ENCODE measurements at regions not wholly inside any gene's neighbourhood (a gene's known extent, or its start where the extent isn't known, plus 50 kb on each side); places are given as distances from the start of the nearest gene placed in this dataset.
"Not testable (repeated sequence)": the region's sequence is repeated elsewhere in the genome, so short reads cannot be mapped to it uniquely, and the experiment has no call there.

DNA sequence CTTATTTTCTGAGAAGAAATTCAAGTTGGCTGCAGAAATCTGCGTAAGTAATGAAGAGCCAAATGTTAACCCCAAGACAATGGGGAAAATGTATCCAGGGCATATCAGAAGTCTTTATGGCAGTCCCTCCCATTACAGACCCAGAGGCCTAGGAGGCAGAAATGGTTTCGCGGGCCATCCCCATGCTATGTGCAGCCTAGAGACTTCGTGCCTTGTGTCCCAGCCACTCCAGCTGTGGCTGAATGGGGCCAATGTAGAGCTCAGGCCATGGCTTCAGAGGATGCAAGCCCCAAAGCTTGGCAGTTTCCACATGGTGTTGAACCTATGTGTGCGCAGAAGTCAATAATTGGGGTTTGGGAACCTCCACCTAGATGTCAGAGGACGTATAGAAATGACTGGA is 131.9 kb downstream of the GPR37 start:
- DNase-seq, result no peak

DNA sequence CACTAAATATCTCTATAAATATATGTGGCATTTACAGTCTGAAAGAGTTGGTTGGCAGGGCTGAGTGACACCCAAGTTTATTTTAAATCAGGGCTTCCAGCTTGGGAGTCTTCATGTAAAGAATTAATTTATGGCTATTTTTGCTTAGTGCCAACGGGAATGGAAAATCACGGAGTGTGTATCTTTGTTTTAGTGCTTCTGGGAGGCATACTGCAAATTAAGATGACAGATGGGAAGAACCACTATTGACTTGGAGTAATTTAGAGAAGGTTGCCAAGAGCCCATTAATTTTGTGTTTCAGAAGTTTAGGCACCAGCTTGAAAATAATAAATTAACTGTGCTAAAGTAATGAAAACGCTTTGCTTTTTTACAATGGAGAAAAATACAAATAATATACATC is 135.2 kb downstream of the GPR37 start:
- no peak for DNase-seq

DNA sequence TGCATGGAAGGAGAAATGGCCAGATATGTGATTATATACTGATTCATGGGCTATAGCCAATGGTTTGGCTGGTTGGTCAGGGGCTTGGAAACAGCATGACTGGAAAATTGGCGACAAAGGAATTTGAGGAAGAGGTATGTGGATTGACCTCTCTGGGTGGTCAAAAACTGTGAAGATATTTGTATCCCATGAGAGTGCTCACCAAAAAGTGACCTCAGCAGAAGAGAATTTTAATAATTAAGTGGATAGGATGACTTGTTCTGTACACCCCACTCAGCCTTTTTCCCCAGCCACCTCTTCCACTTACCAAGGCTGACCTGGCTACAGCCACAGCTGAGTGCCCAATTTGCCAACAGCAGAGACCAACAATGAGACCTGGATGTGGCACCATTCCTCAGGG is 146.7 kb downstream of the GPR37 start:
- DNase-seq, result no peak

DNA sequence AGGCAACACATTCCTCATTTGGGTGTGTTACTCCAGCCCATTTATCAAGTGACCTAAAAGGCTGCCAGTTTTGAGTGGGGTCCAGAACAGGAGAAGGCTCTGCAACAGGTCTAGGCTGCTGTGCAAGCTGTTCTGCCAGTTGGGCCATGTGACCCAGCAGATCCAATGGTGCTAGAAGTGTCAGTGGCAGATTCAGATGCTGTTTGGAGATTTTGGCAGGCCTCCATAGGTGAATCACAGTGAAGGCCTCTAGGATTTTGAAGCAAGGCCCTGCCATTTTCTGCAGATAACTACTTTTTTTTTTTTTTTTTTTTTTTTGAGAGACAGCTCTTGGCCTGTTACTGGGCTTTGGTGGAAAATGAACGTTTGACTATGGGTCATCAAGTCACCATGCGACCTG is 147.5 kb downstream of the GPR37 start:
- DNase-seq, result not testable (repeated sequence)

DNA sequence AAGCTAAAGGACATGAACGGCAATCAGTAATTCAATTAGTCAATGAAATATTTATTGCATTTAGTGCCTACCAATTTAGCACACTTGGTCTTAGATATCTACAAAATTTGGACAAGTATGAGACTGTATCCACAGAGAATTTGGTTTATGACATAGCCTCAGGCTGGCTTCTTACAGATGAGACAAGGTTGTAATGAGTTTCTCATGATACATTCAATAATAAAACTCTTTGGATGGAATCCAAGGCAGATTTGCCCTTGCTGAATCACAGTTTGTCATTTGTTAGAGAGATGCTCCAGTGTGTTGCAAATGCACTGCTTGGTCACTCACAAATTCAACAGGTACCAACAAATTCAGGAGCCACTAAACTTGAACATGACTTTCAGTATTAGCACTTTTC is 162.5 kb downstream of the GPR37 start:
- DNase-seq, result no peak

DNA sequence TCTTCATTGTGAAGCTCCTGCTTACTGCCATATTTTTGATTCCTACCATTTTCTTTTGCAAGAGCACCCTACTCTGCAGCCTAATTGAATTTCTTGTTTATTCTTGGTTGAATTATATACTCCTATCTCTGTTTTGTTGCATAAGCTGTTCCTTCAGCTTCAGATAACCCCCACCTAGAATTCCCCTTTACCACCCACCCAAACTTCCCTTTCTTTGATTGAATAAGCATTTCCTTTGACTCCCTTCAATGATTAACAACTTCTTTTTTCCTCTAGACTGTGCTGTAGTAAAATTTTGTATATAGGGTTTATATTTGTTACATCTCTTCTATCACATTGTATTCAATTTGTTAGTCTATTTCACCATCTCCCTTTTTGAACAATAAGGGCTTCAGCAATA is 168.1 kb downstream of the GPR37 start:
- no peak for DNase-seq

DNA sequence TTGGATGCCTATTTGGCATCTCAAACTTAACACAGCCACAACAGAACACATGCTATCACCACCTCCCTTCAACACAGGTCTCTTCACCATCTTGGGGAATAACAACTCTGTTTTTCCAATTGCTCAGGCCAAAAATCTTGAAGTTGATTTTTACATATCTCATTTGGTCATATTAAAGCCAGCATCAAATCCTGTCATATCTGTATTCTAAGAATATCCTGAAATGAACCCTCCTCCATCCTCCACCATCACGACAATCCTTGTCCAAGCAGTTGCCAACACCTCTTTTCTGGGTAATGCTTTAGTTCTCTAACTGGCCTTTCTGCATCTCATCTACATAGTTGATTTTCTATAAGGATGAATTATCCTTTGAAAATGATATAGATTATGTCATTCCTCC is 168.7 kb downstream of the GPR37 start:
- DNase-seq, result no peak

DNA sequence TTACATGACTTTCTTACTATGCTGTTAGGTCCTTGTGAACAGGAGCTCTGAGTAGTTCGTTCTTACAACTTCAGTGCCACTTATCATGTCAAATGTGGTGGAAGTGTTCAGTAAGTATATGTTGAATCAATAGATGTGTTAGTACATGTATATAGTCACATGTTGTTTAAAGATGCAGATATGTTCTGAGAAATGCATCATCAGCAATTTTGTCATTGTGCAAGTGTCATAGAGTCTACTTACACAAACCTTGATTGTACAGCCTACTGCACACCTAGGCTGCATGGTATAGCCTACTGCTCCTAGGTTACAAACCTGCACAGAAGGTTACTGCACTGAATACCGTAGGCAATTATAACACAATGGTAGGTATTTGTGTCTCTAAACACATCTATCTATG is 174.8 kb downstream of the GPR37 start:
- DNase-seq, result no peak

DNA sequence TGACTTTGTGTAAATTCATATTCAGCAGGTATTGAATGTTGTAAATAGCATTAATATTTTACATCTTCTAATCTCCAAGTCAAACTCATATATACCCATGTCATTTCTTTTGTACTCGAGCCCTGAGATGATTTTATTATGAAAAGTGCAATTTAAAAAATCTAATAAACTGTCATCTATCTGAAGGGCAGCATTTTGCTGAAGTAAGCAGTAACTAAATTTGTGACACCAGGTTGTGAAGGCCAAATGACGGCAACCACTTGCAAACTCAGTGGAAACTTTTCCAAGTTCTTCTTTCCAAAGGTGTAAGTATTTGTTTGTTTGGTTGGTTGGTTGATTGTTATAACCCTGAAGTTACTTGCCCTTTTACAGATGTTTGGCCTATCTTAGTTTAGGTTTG is 188.3 kb downstream of the GPR37 start:
- DNase-seq, result no peak

DNA sequence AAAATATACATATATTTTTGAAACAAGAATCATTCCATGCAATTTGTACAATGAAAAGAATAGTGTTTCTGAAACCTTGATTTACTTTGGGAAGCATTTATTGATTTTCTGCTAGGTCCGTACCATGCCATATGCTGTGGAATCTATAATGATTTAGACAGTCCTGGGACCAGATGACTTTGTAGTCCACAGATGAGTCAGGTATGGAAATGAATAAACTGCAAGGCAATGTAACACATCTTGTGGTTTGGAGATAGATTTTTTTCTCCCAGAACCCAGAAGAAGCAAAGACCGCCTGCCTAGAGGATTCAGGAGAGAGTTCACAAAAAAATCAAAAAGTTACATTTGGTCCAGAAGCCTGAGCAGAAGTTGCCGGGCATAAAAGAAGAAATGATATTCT is 190.4 kb downstream of the GPR37 start:
- no peak for DNase-seq

DNA sequence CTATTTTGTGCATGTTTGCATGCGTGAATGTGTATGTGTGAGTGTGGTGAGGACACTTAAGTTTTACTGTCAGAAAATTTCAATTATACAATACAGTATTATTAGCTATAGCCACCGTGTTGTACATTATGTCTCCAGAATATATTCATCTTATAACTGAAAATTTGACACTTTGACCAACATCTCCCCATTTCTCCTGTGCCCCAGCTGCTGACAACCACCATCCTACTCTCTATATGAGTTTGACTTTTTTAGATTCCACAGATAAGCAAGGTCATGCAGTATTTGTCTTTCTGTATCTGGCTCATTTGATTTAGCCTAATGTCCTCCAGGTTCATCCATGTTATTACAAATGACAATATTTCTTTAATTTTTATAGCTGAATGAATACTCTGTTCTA is 195.0 kb downstream of the GPR37 start:
- DNase-seq, result no peak

DNA sequence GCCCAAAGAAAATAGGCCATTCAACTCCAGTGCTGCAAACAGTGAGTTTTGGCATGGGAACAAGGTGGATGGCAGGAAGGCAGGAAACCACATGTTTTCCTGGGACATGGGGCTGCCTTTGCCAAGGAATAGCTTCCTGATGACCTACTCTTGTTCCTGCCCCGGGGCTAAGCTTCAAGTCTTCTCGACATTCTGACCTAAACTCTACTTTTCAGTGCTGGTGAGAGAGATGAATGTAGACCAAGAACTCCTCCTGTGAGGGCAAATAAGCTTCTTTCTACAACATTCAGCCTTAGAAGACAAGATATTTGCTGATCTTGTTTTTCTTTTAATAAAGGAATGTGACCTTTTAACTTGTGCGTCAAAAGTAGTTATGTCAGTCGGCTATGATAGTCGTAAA is 199.0 kb downstream of the GPR37 start:
- no peak for DNase-seq

DNA sequence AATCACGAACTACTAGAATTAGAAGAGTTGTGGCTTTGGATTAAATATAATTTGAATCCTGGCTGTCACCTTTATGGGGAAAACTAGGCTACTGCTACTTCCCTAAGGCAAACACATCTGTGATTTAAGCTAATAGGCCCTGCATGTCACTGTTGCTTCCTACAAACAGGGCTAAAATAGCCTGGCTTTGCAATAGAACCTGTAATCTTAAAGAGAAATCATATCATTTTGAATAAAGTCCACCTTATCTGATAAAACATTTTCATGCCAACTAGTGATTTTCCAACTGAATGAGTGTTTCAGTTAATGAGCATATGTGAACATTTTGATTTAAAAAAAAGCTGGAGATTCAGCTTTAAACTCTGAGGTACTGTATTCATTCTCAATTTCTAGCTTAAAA is 208.0 kb downstream of the GPR37 start:
- no peak for DNase-seq

DNA sequence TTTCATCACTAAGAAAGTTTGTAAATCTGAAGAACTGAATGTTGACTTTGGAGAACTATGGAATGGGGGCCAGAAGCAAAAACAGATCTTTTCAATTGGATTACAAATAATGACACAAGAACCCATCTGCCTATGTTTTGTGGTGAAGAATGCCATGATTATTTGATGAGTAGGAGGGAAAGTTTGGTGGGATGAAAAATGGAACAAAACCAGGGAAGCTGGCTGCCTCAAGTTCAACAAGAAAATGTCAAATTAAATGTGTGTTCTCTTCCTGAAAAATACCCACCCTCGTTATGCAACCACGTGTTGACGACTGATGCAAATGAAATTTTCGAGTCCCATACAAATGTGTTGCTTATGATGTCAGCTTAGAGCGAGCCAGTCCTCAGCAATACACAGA is 208.5 kb downstream of the GPR37 start:
- no peak for DNase-seq

DNA sequence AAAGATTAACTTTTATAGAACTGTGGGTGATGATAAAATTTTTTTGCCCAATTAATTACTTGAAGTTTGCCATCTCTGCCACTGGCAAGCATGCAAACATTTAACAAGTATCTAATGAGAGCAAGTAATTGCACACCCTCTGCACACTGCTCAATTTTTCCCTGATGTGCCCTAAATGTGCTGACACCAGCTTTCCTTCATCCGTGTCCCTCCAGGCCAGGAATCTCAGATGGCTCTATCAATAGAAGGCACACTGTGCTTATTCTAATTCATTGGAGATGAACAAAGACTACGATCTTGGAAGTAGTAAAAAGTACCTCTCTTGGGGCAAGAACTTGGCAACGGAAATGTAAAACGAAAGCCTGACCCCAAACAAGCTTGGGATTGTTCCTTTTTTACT is 212.1 kb downstream of the GPR37 start:
- no peak for DNase-seq

DNA sequence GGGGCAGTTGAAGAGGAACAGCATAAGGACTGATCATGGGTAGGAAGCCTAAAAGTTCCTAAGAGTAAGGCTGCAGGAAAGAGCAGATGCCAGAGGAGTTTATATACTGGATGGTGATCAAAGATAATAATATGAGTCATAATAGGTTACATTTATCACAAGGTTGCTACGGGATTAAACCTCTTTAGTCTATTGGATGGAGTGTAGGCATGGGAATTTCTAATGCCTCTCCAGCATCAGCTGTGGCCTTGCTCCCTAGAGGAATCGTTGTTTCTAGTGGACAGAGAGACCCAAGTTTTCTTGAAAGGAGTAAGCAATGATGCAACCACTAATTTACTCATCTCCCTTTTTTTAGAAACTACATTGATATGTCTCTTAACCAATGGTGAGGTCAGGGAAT is 213.4 kb downstream of the GPR37 start:
- no peak for DNase-seq

DNA sequence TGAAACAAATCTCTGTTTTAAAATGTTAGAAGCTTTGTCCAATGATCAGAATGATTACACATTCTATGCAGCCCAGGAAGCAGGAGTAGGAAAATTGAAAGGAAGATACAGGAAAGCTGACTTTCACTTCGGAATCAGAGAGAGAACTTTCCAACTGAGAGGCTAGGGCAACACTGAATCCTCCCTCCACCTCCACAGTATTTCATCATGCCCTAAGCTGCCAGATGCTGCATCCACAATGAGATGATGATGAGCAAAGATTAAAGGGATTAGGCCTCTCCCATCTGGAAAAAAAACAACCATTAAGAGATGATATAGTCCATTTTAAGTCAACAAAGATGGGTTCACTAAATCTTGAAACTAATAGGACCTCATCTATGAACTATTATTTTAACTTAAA is 215.6 kb downstream of the GPR37 start:
- DNase-seq, result no peak

DNA sequence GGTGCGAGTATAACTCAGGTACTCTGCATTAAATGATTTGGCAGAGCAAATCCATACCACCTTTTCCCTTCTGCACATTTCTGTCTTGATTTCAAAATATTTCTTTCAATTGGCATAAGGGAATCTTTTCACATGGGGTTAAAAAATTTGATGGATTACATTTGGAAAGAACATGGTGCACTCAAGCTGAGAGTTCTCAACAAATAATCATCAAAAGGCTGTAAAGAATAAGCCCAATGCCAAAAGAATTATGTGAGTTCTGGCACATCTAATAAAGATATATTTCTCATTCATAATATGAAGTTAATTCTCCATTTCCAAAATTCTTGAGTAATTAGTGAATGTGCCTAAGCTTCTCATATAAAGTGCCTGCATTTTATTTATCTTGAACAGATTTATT is 223.1 kb downstream of the GPR37 start:
- DNase-seq, result no peak

DNA sequence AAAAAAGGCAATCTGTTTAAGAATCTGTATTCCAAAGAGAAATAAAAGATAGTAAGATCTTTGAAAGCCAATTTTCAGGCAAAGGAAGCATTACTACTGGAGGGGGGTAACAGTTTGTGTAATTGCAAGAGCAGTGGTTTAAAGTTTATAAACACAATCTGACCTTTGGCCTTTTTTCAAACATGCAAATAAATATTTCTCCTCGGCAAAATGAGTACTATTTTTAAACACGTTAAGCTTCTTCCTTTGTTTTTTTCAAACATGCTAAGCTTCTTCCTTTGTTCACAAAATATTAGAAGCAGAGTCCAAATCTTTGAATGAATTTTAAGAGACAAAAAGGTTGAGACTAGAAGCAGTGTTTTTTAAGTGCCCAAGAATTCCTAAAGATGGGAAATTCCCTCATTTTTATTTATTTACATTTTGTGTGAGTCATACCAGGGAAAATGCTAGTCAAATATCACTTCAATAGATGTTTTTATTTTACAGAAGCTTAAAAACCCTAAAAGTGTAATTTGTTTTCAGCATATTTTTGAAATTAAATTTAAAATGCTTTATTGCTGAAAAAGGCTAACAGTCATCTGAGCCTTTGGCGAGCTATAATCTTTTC is 229.3 kb downstream of the GPR37 start:
- DNase-seq, result no peak

DNA sequence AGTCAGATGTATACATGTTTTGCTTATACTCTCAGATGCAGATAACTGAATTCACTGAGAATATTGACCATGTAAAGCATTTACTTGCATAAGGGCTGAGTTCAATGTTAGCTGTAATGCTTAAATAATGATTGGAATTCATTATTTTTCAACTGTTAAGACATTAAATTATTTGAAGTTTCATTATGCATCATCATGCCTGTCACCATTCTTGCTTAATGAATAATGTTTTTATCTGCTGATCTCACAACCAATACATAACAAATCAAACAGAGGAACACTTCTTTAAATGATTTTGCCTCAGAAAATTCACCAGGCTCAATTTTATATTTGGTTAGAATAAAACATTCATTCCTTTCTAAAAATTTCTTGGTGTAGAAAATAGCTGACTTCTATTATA is 233.4 kb downstream of the GPR37 start:
- no peak for DNase-seq

DNA sequence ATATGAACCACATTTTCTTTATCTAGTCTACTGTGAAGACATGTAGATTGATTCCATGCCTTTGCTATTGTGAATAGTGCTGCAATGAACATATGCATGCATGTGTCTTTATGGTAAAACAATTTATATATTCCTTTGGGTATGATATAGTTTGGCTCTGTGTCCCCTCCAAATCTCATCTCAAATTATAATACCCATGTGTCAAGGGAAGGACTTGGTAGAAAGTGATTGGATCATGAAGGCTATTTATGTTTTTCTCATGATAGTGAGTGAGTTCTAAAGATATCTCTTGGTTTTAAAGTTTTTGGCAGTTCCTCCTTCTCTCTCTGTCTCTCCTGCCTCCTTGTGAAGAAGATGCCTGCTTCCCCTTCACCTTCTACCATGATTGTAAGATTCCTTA is 248.7 kb downstream of the GPR37 start:
- DNase-seq, result no peak

DNA sequence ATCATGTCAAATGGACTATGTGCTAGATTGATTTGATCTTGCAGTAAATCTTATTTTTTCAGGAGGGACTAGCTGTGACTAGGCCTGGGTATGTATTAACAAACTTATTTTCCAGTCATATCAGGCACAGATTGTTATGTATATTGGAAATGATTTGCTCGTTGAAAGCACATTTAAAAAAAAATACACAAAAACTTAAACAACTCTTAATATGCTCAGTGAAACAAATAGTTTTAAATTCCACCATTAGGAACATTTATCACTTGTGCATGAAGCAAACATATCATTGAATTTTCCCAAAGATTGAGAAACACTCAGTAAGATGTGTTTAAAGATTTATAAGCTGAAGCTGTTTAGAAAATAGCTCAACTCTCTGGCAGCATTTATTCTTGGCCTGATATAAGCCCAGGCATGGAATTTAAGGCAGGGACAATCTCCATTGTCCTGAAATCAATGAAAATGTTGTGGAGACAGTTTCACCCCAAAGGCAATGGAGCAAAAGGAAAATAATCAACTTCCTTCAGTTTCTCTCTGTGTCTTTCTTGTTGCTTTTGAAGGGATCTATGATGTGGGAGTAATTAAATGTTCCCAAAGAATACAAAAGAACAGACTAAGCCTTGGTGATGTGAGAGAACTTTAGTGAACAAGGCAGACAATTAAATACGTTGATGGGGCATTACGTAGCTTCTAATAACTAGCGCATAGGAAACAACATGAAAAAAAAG is 250.3 kb downstream of the GPR37 start:
- DNase-seq, result no peak

DNA sequence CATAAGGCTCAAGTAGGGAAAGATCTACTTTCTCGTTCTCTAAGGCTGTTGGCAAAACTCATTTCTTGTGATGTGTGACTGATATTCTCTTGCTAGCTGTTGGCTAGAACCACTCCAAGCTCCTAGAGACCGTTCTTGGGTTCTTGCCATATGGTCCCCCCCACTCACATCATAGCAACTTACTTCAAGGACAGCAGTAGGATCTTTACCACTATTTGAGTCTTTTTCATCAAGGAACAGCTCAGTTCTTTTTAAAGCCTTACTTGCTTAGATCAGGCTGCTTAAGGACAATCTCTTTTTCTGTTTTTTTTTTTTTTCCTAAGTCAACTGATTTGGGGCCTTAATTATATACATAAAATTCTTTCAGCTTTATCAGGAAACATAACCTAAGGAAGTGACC is 251.1 kb downstream of the GPR37 start:
- DNase-seq, result no peak

DNA sequence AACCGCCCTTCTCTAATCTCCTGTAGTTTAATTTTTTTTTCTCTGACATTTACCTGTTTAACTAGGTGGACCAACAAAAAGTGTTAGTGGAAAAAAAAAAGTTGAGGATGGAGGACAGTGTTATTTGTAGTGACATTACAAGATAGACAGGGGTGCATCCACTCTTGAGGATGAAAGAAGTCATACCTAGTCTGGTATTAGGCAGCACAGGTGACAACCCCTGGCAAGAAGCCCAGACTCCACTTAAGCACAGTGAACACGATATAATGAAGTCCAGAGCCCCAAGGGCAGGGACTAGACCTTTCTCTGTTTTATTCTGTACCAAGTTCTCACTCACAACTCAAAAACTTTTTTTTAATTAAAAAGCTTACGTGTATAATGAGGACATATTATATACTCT is 268.4 kb downstream of the GPR37 start:
- DNase-seq, result no peak

DNA sequence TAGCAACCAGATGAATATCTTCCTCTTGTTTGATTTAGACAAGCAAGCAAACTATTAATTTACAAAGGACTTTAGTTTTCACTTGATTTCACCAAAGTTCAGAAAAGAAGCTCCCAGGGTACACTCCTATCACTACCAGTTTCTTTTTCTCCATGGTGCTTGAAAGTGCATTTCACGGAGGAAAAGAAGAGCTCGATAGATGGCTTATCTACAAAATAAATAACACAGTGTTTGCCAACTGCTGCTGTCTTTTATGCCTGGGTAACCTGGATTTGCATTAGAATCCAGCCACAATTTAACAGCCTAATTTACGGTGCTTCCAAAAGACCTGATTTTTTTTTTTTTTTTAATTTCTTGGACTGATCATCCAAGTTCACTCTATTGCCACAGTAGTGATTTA is 275.7 kb downstream of the GPR37 start:
- DNase-seq, result no peak
